Renal cortex interstitium (tissue), 11 donors: ENCODE measurements at regions not wholly inside any gene's neighbourhood (a gene's known extent, or its start where the extent isn't known, plus 50 kb on each side); places are given as distances from the start of the nearest gene placed in this dataset.
A peak's percentile ranks its signal among the peaks of the same experiment; 100 is the strongest.
"Not testable (repeated sequence)": the region's sequence is repeated elsewhere in the genome, so short reads cannot be mapped to it uniquely, and the experiment has no call there.

Source experiments
- DNase-seq, 11 donors: peaks; one replicate each; pipeline ENCODE4 v3.0.0-alpha.2; 2013; ENCODE audit warnings: low read depth in 9 of 11, low spot score in 4 of 11; ENCODE audit errors: extremely low read depth in 1 of 11

- DNase-seq: no peak
Observed at GRCh38 chr2:39487398-39488250, 50.5 kb upstream of the MAP4K3 start.

DNA sequence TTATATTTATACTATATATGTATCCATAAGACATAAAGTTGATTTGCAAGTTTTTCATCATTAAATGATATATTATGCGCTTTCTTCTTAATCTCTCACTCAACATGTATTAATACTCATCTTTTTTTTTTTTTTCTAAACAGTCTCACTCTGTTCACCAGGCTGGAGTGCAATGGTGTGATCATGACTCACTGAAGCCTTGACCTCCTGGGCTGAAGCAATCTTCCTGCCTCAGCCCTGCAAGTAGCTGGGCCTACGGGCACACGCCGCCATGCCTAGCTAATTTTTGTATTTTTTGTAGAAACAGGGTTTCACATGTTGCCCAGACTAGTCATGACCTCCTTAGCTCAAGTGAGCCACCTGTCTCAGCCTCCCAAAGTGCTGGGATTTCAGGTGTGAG lies 51.4 kb upstream of the MAP4K3 start:
- DNase-seq: no peak

DNA sequence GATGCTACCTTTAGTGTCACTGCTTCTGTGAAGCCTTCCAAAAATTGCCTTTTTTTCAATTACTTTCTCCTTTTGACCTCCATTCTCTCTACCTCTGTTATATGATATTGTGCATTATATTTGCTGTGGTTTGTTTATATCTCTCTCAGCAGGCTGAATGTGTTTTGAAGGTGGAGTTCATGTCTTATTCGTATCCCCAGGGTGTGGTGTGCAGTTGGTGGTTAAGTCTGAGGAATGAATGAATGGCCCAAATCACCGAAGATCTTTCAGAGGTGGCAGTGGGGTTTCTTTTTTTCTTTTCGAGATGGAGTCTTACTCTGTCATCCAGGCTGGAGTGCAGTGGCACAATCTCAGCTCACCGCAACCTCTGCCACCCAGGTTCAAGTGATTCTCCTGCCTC lies 53.5 kb upstream of the MAP4K3 start:
- no peak for DNase-seq

DNA sequence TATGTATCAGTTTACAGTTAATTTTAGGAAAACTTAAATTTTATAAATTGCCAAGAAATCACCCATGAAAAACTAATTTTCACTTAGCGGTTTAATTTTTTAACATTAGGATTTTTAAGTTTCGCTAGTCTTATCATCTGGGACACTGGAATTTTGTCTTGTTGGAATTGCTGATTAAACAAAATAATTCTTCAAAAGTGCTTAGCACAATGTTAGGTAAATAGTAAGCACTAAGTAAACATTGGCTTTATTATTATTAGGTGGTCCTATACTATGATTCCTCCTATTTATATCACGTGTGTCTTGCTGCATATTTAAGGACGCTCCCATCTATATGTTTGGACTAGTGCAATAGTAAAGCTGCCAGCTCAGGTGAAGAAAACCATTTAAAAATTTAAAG lies 54.6 kb upstream of the MAP4K3 start:
- no peak for DNase-seq

GRCh38 chr2:39492095-39492590 lies 55.1 kb upstream of the MAP4K3 start:
- no peak for DNase-seq

DNA sequence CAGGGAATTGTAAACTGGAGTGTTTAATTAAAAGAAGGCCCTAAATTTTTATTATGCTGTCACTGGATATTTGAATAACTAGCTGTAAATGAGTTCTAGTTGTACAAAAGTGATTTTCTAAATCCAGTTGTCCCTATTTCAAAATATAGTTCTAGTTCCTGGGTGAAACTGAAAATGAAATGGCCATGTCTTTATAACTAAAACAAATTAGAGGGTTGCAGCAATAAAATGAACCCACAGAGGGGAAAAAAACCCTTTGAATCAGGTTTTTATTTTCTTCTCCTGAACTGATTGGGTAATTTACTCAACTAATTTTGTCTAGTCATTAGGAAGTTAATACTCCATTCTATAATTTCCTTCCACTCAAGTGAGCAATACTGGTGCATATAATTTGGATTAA lies 55.6 kb upstream of the MAP4K3 start:
- DNase-seq: no peak

GRCh38 chr2:39494784-39495251 lies 57.7 kb upstream of the MAP4K3 start:
- DNase-seq: no peak

GRCh38 chr2:39497082-39497801 lies 60.2 kb upstream of the MAP4K3 start:
- peak in 1 of 11 donors; percentile 64 for DNase-seq

DNA sequence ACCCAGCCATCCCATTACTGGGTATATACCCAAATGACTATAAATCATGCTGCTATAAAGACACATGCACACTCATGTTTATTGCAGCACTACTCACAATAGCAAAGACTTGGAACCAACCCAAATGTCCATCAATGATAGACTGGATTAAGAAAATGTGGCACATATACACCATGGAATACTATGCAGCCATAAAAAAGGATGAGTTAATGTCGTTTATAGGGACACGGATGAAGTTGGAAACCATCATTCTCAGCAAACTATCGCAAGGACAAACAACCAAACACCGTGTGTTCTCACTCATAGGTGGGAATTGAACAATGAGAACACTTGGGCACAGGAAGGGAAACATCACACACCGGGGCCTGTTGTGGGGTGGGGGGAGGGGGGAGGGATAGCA lies 61.1 kb upstream of the MAP4K3 start:
- DNase-seq: not testable (repeated sequence)

DNA sequence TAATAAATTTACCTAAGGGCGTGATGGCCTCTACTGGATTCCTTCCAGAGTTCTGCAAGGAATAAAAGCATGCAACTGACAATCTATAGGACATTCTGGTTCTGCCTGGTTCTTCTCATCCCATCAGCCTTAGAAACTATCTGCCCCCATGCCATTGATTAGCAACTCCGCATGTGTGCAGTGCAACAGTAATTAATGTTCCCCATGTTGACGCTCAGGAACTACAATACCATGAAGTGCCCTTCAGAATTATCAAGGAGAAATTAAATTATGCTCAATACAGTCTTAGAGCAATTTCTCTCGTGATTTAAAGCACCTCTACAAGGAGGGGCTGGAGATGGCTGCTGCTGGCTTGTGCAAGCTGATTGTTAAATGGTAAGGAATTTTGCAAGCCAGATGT lies 61.7 kb upstream of the MAP4K3 start:
- DNase-seq: no peak

GRCh38 chr2:39499336-39499735 lies 62.3 kb upstream of the MAP4K3 start:
- DNase-seq: no peak

DNA sequence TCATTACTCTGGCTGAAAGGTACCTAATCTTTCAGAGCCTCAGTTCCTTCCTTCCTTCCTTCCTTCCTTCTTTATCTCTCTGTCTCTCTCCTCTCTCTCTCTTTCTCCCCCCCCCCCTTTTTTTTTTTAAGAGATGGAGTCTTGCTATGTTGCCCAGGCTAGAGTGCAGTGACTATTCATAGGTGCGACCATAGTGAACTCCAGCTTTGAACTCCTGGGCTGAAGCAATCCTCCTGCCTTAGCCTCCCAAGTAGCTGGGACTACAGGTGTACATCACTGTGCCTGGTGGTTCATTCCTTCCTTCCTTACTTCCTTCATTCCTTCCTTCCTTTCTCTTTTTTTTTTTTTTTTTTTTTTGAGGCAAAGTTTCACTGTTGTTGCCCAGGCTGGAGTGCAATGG lies 64.3 kb upstream of the MAP4K3 start:
- DNase-seq: no peak

DNA sequence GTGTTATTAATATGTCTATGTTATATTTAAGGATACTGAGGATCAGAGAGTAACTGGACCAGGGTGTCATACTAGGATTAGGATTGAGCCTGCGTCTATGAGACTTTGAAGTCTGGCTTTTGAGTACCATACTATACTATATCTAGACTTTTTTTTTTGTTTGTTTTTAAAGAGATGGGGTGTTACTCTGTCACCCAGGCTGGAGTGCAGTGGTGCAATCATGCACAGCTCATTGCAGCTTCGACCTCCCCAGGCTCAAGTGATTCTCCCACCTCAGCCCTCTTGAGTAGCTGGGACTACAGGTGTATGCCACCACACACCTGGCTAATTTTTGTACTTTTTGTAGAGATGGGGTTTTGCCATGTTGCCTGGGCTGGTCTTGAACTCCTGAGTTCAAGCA lies 66.2 kb upstream of the MAP4K3 start:
- DNase-seq: no peak

- peak in 1 of 11 donors; percentile 61 for DNase-seq
Observed at GRCh38 chr2:39504790-39505335, 67.8 kb upstream of the MAP4K3 start.

DNA sequence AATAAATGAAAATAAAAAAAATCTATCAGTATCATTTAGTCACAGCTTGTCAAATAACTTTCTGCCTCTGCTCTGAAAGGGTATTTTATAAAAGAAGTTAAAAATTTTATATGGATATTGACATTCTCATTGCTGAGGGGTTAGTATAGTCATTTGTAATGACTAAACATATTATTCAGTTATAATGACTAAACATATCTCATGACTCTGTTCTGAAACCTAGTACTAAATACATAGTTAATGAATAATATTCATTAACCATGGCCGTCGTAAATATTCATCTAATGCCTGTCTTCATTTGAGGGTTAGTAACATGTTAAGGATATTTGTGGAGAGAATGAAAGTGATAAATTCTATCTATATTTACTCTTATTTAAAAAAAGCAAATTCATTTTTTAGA lies 69.1 kb upstream of the MAP4K3 start:
- no peak for DNase-seq

DNA sequence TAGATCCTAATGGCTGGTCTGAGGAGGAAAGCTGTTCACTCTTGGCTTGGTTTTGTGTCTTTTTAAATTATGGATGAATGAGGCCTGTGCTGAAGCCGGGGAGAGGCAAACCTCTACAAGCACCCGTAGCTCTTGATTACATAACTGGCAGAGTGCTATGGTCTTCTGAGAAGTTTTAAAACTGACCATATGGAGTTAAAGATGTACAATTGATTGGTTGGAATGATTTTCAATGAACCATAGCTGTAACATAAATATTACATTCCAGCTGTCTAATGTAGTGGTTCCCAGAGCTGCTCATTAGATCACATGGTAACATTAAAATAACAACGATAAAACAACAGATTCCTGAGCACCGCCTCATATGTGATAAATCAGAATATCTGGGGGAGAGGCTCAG lies 71.1 kb upstream of the MAP4K3 start:
- DNase-seq: no peak

DNA sequence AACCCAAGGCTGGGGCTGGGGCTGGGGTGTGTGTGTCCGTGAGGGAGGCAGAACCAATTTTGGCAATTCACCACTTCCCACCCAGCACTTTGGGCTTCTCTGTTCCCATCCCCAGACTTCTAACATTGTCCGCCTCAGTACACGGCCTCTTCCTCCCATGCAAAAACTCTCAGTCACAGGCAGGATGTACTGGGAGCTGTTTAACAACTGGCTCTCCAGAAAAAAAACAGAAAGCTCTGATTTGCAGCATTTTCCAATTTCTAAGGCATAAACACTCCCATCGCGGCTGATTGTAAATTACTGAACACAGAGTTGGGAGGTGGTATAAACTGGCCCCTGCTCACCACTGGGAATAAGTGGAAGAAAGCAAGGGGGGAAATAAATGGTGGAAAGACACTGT lies 73.1 kb upstream of the MAP4K3 start:
- no peak for DNase-seq

- DNase-seq: no peak
Observed at GRCh38 chr2:39511219-39511604, 74.1 kb upstream of the MAP4K3 start.

DNA sequence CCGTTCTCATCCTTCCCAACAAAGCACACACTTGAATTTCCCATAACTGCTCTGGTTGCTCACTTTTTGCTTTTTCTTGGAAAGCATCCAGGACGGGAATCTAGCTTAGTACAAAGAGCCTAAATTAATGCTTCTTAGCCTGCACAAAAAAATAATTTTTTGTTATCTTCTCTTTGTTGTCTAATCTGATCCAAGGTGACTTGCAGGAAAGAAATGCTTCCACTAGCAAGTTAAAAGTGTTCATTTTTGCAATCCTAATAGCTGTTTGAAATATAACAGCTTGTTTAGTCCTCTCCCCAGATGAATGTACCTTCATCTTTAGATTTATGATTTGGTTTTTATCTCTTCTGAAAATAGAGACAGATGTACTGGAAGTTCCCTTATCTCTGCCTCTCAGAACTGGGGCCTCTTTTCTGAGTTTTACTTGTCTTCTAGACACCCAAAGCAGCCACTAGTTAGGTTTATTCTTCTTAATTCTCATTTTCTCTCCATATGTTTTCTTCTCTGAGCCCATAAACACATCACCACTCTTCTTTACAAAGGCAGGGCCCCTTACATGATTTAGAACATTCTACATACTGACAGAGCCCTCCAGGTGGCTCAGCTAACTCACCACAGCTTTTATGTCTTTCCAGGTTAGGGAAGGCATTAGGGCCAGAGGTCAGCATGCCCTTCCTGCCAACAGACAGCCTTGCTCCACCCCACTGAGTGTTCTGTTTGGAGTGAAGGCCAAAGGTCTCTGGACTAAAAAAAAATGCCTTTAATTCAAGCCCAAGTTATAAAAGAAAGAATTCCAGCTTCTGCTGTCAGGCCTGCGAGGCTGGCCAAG lies 74.7 kb upstream of the MAP4K3 start:
- DNase-seq: no peak
